Anterior cingulate cortex (tissue), 58 donors: ENCODE measurements at regions not wholly inside any gene's neighbourhood (a gene's known extent, or its start where the extent isn't known, plus 50 kb on each side); places are given as distances from the start of the nearest gene placed in this dataset.
A peak's percentile ranks its signal among the peaks of the same experiment; 100 is the strongest.

Experiments used
- DNase-seq, 58 donors: peaks; one replicate each; lab custom pipeline; 2025; lab: John Stamatoyannopoulos, UW

GRCh38 chr9:107963246-107963645 is 473.7 kb upstream of the KLF4 start:
- no peak for DNase-seq

- DNase-seq: no peak
These were observed 471.3 kb upstream of the KLF4 start for GRCh38 chr9:107960916-107961315.

GRCh38 chr9:107954312-107954711 is 464.7 kb upstream of the KLF4 start:
- peak in 1 of 58 donors; percentile 1 for DNase-seq

GRCh38 chr9:107953556-107954125 is 464.1 kb upstream of the KLF4 start:
- no peak for DNase-seq

- no peak for DNase-seq
These were observed 463.2 kb upstream of the KLF4 start for GRCh38 chr9:107952773-107953172.

- no peak for DNase-seq
These were observed 461.9 kb upstream of the KLF4 start for GRCh38 chr9:107951511-107951910.

- no peak for DNase-seq
These were observed 459.5 kb upstream of the KLF4 start for GRCh38 chr9:107949061-107949460.

- DNase-seq: no peak
These were observed 459.0 kb upstream of the KLF4 start for GRCh38 chr9:107948601-107949000.

- DNase-seq: no peak
These were observed 458.5 kb upstream of the KLF4 start for GRCh38 chr9:107948086-107948485.

- DNase-seq: no peak
These were observed 457.0 kb upstream of the KLF4 start for GRCh38 chr9:107946364-107947141.

GRCh38 chr9:107945961-107946360 is 456.4 kb upstream of the KLF4 start:
- no peak for DNase-seq

GRCh38 chr9:107945493-107945892 is 455.9 kb upstream of the KLF4 start:
- no peak for DNase-seq

GRCh38 chr9:107944387-107944786 is 454.8 kb upstream of the KLF4 start:
- no peak for DNase-seq

- no peak for DNase-seq
These were observed 454.3 kb upstream of the KLF4 start for GRCh38 chr9:107943901-107944300.

- no peak for DNase-seq
These were observed 453.3 kb upstream of the KLF4 start for GRCh38 chr9:107942856-107943255.

- no peak for DNase-seq
These were observed 452.7 kb upstream of the KLF4 start for GRCh38 chr9:107942291-107942690.

GRCh38 chr9:107940616-107941595 is 451.3 kb upstream of the KLF4 start:
- no peak for DNase-seq

- no peak for DNase-seq
These were observed 449.3 kb upstream of the KLF4 start for GRCh38 chr9:107938801-107939386.

- DNase-seq: no peak
These were observed 446.4 kb upstream of the KLF4 start for GRCh38 chr9:107935931-107936330.

GRCh38 chr9:107933516-107933915 is 443.9 kb upstream of the KLF4 start:
- no peak for DNase-seq

- no peak for DNase-seq
These were observed 443.5 kb upstream of the KLF4 start for GRCh38 chr9:107933097-107933496.
